Colon (tissue), 2 donors: ENCODE measurements at regions not wholly inside any gene's neighbourhood (a gene's known extent, or its start where the extent isn't known, plus 50 kb on each side); places are given as distances from the start of the nearest gene placed in this dataset.

Experiments used
- FAIRE-seq: peaks from 2 replicates; lab custom pipeline; 2012; peaks lifted over from hg19 to GRCh38; lab: Jason Lieb, UNC
- donor health status: control.
- donor health status: control.

DNA sequence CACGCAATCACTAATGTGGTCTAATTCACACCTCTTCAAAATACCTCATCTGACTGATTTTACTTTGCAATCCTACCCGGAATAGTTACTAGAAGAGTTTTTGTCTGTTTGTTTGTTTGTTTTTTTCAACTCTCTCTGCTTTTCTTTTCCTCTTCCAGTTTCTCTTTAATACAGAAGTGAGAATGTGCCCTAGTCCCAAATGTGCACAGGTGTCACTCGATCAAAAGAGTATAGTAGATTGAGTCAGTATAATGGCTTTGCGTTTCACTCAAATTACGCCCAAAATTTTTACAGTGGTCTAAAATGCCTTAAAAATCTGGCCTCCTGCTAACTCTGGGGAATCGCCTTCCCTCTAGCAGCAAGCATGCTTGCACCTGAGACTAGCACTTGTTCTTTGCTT is 1536.8 kb downstream of the KCNT2 start:
- FAIRE-seq, result no peak

DNA sequence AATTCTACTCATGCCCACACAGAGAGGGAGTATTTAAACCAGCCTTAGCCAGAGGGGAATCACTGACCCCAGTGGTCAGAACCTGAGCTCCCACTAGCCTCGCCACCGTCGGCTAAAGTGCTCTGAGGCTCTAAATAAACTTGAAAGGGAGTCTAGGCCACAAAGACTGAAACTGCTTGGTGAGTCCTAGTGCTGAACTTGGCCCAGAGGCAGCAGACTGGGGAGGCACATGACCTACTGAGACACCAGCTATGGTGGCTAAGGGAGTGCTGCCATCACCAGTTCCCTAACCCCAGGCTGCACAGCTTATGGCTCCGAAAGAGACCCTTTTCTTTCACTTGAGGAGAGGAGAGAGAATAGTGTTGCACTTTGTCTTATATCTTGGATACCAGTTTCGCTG is 1542.8 kb downstream of the KCNT2 start:
- FAIRE-seq, result no peak

DNA sequence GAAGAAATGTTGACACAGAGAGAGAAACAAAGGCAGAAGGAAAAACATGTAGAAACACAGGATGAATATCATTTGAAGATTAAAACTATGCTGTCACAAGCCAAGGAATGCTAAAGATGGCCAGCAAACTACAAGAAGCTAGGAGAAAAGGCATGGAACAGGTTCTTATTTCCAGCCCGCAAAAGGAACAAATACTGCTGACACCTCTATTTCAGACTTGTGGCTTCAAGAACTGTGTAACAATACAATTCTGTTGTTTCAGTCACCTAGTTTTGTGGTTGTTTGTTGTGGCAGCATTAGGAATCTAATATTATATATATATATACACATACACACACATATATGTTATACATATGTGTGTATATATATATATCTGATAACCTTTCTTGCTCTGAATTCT is 1543.9 kb downstream of the KCNT2 start:
- no peak for FAIRE-seq

DNA sequence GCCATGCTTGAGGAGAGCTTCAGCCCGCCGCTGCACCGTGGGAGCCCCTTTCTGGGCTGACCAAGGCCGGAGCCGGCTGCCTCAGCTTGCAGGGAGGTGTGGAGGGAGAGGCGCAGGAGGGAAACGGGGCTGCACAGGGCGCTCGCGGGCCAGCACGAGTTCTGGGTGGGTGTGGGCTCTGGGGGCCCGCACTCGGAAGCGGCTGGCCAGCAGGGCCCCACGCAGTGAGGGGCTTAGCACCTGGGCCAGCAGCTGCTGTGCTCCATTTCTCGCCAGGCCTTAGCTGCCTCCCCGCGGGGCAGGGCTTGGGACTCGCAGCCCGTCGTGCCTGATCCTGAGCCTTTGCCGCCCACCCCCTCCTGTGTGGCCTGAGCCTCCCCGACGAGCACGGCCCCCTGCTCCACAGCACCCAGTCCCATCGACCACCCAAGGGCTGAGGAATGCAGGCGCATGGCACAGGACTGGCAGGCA is 1554.0 kb downstream of the KCNT2 start:
- FAIRE-seq, result no peak

DNA sequence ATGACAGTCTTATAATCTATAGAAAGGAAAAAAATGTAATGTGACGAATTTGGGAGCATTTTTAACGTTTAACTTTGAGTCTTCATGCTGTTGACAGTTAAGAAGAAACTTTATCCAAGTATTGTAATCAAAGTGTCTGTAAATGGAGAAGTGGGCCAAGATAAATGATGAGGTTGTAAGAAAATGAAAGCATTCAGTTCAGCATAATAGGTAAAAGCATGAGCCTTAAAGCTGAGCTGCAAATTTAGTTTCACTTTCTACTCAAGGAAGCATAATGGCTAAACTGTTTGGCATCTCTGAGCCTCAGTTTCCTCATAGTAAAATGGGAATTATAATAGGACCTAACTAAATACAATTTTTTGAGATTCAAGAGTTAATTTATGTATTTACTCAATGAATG is 1554.8 kb downstream of the KCNT2 start:
- FAIRE-seq, result peak; percentile 10

DNA sequence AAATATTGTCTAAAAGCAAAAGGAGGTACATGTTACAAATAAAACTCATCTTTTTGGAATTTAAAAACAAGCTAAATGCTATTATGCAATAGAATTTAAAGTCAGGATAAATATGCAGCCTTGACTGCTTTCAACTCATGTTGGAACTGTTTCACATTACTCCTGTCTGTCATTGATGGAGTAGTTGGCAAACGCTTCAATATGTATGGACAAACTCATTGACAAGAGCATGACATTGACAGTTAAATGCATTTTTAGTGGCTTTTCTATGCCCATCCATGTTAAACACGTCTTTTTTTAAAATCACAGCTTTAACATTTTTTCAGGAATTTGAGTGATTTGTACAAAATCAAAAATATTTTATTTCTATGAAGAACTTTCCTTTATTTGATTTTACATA is 1560.5 kb downstream of the KCNT2 start:
- no peak for FAIRE-seq

DNA sequence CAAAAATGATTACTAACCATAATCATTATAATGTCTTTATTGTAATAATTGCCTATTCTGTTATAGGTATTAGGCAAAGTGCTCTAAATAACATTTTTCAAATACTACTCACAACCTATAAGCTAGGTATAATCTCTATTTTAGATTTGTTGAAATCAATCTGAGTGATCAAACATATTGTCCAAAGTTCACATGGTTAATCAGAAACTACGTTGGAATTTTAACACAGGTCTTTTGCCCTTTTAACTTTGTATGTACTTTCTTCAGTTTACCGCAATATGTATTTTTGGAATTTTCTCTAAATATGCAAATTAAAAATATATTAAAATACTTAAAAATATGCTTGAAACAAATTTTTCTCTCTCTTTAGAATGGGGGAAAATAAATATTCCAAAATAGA is 1563.2 kb downstream of the KCNT2 start:
- no peak for FAIRE-seq

DNA sequence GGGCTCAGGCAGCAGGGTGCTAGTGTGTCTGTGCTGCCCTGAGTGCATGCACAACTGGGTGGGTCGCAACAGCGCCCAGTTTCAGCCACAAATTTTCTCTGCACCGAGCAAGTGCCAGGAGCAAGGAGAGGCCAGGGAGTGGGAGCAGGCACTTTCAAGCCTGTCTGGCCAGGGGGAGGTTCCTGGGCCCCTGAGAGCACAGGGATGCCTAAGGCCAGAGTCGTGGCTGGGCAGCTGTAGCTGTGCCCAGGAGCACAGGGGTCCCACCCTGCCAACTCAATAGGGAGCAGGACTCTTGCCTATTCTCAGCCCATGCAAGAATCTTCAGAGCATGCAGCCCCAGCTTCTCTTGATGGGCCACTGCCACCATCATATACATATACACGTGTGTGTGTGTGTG is 1577.4 kb downstream of the KCNT2 start:
- no peak for FAIRE-seq

DNA sequence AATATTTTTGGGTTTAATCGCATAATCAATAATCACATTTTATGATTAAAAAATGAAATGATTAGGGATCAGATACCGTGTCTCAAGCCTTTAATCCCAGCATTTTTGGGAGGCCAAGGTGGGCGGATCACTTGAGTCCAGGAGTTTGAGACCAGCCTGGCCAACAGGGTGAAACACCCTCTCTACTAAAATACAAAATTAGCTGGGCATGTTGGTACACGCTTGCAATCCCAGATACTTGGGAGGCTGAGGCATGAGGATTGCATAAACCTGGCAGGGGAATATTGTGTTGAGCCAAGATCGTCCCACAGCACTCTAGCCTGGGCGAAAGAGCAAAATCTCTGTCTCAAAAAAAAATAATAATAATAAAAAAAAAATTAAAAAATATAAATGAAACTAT is 1581.4 kb downstream of the KCNT2 start:
- FAIRE-seq, result no peak

DNA sequence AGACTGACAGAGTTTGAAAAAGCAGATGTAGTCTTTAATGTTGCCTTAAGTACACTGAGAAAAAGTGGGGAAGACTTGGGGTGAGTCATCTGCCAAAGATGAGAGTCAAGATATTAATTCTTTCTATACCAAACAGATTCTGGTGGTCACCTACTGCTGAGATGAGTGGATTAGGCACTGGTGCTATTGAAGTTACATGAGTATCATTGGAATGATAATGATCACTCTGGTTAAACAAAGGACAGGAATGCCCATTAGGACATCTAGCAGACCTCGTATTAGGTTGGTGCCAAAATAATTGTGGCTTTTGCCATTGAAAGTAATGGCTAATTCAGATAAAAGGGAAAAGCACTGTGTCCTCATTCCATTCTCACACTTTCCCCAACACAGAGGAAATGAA is 1588.9 kb downstream of the KCNT2 start:
- no peak for FAIRE-seq

DNA sequence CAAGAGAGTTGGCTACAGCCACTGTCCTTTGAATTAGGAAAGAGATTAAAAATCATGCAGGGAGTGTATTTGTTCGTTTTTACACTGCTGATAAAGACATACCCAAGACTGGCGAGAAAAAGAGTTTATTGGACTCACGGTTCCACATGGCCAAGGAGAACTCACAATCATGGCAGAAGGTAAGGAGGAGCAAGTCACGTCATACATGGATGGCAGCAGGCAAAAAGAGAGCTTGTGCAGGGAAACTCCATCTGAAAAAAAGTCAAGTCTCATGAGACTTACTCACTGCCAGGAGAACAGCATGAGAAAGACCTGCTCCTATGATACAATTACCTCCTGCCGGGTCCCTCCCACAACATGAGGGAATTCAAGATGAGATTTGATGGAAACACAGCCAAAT is 1595.2 kb downstream of the KCNT2 start:
- FAIRE-seq, result no peak

DNA sequence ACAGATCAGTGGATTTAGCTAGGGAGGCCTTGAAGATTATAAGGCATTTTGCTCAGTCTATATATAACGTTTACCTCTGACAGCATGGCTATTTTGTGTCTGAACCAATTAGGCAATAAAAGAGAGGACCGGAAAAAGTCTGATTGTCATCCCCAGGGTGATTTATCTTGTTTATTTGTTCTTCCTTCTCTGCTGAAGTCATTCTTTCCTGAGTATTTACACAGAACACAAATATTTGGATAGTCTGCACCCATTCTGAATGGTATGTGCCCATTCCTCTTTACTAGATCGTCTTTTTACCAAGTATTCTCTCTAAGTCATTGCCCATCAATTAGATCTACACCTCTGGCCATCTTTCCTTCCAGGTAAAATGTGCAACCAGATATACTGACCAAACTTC is 1602.9 kb downstream of the KCNT2 start:
- no peak for FAIRE-seq

DNA sequence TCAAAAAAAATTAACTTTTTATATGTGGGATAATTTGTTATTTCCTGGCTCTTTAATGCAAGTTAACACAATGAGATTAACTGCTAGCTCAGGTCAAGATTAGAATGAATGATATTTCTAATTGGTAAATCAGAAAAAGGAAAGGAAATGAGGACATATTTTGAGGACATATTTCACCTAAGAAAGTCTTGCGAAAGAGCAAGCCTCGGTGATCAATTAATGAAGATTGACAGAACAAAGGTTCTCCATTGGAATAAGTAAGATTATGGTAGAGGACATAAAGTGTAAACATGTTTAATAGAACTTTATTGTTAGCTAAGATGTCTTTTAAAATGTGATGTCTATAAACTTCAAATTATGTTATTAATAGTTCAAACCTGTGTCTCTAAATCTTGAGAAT is 1617.8 kb downstream of the KCNT2 start:
- FAIRE-seq, result no peak

DNA sequence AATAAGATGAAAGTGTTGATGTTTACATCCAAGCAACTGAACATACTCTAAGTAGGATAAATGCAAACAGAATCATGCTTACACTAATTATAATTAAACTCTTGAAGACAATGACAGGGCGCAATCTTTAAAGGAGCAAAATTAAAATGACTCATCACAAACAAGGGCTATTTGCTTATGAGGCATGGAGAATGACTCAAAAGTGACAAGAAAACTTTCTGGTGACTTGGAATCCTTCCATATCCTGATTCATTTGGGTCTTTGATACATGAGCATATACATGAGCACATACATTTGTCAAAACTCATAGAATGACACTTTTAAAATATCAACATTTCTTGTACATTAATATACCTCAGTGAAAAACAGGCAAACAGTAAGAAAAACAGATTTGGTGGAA is 1632.3 kb downstream of the KCNT2 start:
- FAIRE-seq, result no peak

DNA sequence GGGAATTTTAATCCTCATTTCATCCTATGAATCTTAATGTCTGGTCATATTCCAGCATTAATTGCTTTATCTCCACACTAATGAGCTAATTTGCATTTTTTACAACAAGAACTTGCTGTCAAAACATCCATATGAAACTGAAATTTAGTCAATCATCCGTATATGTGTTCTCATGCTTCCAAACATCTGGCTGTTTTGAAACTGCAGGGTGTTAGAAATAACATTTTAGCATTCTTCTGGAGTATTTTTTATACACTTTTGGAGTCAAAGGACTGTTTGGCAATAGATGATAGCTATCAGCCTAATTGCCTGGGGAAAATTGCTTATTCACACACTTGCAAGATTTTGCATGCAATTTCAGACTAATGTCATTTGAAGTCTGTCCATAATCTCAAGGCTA is 1639.3 kb downstream of the KCNT2 start:
- FAIRE-seq, result no peak

DNA sequence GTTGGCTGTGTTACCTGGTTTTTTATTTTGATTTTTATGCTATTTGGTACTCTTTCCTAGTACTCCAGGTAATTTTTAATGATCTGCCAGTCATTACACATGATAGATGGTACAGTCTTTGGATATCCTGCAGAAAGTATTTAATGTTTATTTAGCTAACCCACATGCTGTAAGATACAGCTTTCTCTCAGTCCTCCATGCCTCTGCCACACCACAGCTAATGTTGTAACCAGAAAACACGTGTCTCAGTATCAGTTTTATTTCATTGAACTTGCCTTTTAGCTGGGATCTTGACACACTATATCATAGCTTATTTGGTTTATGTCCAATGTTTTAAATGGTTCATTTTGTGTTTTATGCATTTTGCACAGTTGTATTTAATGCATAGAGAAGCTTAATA is 1648.4 kb downstream of the KCNT2 start:
- FAIRE-seq, result no peak

DNA sequence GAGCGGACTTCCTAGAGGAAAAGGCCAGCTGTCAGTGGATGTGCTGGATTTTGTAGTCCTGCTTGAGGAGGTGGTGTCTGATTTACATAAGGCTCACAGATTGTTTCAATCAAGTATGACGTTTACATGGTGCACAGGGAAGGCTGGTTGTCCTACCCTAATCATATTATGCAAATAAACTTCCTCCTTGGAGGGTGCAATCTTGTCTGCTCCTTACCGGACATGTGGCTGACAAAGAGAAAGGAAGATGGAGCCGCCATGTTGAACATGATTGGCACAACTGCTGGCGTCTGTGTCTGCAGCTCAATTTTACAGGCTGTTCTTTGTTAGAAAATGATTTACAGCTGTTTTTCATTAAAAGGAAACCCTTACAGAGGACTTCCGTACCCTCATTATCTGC is 1656.1 kb downstream of the KCNT2 start:
- FAIRE-seq, result no peak

DNA sequence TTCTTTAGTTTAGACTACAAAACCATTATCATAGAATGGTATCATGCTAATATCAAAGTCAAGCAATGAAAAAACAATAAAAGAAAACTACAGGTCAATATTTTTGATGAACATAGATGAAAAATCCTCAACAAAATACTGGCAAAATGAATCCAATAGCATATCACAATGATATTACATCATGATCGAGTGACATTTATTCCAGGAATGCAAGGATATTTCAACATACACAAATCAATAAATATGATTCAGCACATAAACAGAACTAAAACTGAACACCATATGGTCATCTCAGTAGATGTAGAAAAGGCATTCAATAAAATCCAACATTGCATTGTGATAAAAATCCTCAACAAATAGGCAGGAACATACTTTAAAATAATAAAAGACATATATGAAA is 1657.7 kb downstream of the KCNT2 start:
- FAIRE-seq, result no peak

DNA sequence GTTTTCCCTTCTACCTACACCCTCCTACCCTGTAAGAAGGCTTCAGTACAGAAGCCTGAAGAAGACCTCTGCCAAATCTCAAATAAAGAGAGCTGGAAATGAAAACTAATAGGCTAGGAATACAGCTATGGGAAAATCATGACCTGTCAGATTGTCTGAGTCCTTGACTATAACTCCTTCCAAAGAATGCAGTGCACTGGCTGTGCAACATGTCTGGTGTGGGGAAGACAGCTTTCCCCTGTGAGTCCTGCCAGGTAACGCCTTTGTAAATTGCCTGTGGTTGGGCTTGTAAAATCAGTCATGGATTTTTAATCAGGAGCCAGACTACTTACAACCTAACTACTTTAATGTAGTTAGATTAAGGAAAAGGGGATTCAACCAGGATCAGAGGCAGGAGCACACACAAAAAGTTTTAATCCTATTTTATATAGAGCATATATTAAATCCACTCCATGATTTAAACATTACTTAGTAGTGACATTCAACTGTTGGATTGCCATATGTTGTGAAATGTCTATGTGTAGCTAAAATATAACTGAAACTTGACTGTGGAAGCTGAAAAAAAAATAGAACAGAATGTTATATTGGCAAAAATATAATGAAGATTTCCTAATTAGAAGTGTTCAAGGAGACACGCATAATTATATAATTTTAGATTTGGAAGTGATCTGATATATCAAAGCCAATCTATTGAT is 1667.8 kb downstream of the KCNT2 start:
- FAIRE-seq, result no peak

DNA sequence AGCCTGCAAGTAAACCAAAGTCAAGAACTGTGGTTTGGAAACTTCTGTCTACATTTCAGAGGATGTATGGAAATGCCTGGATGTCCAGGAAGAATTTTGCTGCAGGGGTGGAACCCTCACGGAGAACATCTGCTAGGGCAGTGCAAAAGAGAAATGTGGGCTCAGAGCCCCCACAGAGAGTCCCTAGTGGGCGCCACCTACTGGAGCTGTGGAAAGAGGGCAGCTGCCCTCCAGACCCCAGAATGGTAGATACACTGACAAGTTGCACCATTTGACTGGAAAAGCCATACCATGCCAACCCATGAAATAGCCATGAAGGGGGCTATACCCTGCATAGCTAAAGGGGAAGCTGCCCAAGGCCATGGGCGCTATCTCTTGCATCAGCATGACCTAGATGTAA is 1672.4 kb downstream of the KCNT2 start:
- no peak for FAIRE-seq

DNA sequence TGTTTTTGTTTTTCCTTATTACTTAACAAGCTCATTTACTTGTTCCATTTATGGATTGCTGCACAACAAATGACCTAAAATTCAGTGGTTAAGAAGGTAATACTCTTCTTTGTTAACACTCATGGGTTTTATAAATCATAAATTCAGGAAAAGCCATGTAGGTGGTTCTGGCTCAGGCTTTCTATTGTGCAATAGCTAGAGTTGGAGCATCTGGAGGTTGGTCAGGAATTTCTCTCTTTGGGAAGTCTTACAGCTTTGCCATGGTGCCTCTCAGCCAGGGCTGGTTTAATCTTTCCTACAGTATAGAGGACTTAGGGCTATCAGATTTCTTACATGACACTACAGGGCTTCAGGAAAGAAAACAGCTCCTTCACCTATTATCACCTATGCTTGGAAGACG is 1677.1 kb downstream of the KCNT2 start:
- FAIRE-seq, result no peak

DNA sequence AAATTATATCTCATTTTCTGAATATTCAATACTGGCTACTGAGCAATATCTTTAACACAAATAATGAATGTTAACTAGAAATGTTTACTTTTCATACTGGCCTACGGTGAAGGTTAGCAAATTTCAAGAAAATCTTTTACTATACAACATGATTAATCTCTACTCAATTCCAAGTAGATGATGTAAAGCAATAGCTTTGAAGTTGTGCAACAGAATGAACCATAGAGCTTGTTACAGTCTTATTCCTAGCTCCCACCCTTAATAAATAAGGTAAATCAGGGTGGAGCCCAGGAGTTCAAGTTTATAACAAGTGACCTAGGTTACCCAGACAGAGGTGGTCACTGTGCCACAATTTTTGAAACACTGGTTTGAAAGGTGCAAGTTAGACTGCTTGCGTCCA is 1678.1 kb downstream of the KCNT2 start:
- no peak for FAIRE-seq

DNA sequence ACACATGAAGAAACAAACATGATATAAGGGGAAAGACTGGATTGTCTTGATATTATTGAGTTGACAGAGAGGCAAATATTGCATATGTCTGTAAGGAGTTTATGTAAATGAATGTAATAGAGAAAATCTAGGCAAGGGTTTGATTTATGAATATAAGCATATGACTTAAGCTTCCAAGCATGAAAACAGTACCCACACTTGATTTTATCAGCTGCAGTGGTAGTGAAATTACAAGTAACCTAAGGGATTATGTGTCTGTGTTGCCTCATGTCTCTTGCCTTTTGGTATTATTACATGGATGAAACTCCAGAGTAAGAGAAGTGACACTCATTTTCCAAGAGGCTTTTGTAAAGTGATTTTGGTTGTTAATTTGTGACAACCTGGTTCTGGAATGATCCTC is 1678.9 kb downstream of the KCNT2 start:
- FAIRE-seq, result no peak

DNA sequence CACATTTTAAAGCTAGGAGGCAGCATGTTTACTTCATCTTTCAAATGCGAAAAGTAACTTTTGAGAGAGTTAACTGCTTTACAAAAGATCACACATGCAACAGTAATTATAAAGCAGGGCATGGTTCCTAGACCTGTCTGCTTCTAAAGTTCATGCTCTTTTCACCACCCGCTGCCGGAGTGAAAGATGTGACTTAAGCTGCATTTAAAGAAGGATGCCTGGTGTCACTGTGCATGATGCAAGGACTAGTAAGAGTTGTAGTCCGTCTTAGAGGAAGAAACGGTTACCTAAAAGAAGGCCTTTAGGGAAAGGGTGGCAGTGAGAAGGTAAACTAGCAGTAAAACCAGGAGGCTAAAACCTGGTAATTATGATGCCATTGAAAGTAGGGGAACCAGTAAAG is 1689.1 kb downstream of the KCNT2 start:
- no peak for FAIRE-seq

DNA sequence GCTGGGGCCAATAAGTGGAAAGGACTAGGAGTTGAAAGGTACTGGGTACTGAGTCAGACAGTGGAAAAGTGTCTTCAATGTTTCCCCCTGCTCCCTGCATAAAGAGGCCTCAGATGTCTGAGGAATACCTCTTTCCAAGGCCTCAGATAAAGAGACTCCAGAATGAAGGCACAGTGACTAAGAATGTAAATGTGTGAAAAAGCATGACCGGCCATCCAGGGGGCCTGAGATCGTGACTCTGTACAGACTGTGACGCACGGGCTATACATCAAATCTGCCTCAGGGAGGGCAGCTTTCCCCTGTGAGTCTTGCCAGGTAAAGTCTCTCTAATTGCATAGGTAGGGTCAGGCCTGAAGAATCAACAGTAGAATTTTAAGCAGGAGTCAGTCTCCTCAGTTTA is 1690.5 kb downstream of the KCNT2 start:
- no peak for FAIRE-seq
